GM19463 (cell line): ENCODE measurements at regions not wholly inside any gene's neighbourhood (a gene's known extent, or its start where the extent isn't known, plus 50 kb on each side); places are given as distances from the start of the nearest gene placed in this dataset.

Experiments used
- ATAC-seq: cut with Tn5 transposase; IDR thresholded peaks from one replicate; pipeline ENCODE4 v1.9.1; 2021; ENCODE audit warnings: mild to moderate bottlenecking, moderate library complexity; ENCODE audit not compliant: unreplicated experiment

DNA sequence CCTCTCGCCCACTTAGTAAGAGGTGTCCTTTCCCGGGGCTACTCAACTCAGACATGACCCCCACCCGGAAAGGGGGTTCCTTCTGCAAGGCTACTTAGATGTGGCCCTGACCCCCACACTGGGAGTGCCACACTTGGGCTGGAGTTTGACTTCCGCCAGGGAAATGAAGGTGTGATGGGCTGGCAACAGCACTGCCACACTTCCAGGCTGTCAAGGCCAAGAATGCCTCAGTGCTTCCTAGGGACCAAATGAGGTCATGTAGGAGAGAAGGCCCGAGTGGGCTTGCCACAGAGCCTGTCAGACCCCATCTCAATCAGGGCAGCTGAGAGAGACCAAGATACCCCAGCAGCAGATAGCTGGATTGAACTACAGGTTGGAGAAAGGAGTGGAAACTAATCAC lies 55.5 kb downstream of the DRD1 start:
- ATAC-seq: no peak

DNA sequence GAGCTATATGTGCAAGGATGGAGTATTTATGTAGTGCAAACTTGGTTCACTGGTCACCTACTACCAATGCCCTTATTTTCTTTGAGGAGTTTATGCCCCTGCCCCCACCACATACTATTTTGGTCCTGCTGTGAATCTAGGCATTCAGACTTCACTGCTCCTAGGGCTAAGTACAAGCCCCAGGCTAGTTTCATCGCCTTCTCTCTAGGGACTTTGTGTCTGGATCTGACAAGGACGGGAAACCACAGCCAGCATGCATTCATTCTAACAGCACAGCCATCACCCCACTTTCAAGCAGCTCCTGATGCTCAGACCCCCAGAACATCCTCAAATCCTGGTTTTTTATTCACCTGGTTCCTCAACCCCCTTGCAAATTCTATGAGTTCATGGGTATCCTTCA lies 56.8 kb downstream of the DRD1 start:
- no peak for ATAC-seq

DNA sequence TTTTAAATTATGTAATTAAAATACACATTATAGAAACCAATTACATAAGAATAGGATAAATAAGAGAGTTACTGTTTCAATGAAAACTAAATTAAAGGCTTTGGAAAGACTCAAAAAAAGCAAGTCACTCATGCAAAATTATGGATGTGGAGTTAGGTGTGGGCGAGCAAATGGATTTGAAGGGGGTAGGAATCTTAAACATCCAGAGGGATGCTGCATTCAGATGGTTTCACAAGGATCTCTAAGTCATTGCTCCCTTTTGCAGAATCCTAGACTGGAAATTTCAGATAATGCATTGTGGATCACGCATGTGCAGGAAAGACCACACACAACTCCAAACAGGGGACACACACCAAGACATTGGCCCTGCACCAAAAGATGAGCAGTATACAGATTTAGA lies 57.5 kb downstream of the DRD1 start:
- ATAC-seq: no peak

DNA sequence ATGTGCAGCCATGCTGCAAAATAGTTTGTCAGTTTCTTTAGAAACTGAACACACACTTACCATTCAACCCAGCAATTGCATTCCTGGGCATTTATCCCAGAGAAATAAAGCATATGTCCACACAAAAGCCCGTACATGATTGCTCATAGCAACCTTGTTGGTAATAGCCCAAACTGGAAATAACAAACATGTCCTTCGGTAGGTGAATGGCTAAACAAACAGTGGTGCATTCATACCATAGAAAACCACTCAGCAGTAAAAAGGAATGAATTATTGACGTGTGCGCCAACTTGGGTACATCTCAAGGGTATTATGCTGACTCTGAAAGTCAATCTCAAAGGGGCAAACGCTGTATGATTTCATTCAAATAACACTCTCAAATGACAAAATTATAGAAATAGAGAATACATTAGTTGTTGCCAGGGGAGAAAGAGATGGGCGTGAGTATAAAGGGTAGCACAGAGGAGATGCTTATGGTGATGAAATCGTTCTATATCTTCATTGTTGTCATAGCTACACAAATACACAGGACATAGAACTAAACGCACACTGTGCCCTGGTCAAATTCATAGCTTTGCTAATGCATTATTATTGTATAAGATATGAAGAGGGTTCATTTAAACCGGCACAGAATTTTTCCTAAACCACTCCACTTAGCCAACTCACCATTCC lies 58.2 kb downstream of the DRD1 start:
- ATAC-seq: no peak

DNA sequence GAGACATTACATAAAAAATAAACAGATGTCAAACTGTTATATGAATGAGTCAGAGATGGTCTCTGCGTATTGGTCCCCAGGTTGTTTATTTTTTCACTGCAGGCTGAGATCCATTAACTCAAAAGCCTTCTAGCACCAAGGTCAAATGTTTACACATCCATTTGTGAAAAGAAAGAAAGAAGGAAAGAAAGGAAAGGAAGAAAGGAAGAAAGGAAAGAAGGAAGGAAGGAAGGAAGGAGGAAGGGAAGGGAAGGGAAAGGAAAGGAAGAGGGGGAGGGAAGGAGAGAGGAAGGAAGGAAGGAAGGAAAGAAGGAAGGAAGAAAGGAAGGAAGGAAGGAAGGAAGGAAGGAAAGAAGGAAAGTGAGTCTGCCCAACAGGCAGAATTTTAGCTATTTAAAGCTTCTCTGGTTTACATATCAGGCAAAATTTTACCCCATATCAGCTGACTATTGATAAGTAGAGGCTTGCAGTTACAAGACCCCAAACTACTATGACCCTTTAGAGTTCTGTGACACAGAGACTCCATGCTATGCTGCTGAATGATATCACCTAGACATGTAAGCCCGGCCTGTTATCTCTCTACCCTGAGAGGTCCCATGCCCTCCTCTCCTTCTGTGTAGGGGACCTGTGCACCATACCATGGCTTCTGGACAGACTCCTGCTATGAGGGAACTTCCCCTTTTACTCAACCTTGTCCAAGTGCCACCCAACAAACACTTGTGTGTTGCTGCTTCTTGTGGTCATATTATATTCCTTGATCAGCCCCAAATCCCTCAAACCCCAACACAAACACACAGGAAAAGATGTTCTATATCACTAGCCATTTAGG lies 59.0 kb downstream of the DRD1 start:
- ATAC-seq: no peak

DNA sequence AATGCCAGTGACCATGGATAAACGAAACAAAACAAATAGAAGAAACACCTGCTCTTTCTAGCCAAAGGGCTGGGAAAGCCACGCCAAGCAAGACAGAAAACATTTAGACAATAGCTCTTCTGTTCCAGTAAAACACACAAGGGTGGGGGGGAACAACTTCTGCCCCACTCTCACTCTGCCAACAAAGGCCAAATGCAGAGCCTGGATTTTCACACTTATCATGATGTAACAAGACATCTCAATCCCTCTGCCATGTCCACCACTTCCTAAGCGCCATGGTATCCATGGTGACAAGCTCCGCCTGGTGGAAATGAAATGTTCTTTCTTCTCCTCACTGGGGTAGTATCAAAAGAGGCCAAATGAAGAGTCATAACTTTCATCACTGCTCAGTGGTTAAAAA lies 60.6 kb downstream of the DRD1 start:
- no peak for ATAC-seq

DNA sequence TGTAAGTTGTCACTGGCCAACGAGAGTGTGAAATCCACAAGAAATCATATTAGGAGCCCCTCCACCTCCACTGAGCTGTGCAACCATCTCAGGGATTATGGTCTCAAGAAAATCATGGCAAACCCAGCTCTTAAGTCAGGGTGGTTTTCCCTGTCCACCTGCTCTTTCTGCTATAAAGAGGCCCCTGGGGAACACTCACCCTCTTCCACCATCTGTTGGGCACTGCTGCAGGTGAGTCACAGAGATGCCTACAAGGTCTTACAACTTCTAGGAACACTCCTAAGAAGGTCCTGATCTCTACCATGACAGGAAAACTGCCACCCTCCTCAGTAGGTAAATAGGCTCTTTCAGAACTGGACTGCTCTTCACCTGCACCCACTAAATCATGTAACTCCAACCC lies 61.8 kb downstream of the DRD1 start:
- no peak for ATAC-seq

DNA sequence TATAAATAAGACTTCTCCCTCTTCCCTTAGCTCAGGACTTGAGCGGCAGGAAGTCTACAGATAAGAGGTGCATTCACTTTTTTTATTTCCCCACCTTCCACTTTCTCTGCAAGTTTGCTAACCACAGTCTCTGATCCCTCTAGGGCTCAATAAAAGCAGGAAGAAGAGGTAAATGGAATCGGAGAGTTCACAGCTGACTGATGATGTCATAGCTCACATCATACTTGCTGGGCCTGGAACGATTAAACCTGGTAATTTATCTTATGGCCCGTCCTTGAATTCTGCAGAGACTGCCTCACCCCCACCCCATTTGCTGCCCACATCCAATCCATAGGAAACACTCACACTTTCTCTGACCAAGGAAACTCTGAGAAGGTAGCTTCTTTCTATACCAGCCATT lies 62.9 kb downstream of the DRD1 start:
- ATAC-seq: no peak

DNA sequence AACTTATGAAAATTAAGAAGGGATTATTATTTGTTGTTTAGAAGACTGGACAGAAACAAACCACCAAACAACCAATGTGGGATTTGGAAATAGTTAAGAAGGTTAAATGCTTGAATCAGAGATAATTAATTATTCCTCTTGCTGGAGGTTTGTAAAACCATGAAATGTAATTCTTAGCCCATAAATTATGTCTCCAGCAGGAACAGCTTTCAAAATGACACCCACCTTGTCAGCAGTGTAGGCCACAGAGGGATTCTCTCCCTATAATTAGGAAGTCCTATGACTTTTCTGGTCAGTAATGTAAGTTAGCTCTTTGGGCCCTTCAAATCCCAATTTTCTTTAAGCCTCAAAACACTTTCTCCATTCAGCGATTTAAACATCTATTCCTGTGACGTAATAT lies 63.3 kb downstream of the DRD1 start:
- ATAC-seq: no peak

DNA sequence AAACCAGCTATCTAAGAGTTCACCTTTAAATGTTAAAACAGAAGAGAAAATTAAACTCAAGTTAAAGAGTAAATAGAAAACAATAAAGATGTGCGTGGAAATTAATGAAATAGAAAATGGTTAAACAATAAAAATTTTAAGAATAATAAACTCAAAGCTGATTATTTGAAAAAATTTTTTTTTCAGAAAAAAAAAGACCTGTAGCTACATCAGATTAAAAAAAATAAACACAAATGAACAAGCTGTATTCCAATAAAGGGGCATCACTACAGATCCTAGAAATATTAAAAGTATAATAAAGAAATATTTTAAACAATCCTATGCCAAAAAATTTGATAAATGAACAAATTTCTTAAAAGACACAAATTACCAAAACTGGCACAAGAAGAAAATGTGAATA lies 64.1 kb downstream of the DRD1 start:
- ATAC-seq: no peak

DNA sequence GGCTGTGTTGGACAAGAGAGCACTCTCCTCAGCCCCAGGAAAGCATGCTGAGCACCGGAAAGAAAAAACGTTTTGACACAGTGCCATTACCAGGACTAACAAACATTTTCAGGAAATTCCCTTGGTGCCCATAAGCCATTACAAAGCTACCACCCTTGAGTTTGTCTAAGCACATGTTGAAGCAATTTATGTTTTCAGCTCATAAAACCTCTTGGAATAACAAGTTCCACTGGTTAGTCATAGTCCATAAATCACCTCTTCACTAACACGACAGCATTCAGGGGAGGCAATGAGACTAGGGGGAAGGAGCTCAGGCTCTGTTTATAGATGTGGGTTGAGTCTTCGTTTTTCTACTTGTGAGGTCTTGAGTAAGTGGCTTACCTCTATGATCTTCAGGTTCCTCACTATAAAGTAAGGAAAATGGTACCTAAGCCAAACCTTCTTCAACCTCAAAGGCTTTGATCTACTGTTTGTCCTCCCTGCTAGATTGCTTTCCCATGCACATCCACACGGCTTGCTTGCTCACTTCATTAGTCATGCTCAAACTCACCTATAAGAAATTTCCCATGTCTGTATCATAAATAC lies 65.4 kb downstream of the DRD1 start:
- no peak for ATAC-seq

DNA sequence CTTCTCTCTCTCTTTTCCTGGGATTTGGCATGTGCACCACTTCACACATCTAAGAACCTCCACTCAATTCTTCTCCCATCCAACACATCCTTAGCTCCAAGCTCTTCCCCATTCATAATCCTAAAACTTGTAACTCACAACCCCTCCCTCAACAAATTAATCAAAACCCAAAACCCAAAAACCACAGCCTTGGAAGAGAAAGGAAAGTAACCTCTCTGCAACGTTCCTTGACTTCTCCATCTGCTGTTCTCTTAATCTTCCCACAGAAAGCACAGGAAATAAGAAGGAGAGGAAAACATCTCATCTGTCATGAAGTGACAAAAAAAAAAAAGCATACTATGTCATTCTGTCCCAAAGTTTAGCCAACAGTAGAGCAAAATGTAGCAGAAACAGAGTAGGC lies 66.2 kb downstream of the DRD1 start:
- no peak for ATAC-seq

DNA sequence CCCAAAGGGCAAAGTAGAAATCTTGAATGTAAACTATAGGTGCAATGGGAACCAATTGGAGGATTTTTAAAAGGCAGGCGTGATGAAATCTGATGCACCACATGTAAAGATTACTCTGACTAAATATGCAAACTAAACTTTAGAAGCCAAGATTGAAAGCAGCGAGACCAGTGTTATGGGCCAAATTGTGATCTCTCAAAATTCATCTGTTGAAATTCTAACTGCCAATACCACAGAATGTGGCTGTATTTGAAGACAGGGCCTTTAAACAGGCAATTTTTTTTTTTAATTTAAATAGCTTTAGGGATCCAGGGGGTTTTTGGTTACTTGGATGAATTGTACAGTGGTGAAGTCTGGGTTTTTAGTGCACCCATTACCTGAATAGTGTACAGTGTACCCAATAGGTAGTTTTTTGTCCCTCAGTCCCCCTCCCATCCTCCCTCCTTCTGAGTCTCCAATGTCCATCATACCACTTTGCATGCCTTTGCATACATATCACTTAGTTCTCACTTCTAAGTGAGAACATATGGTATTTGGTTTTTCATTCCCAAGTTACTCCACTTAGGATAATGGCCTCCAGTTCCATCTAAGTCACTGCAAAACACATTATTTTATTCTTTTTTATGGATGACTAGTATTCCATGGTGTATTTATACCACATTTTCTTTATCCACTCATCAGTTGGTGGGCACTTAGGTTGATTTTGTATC lies 69.7 kb downstream of the DRD1 start:
- ATAC-seq: no peak

DNA sequence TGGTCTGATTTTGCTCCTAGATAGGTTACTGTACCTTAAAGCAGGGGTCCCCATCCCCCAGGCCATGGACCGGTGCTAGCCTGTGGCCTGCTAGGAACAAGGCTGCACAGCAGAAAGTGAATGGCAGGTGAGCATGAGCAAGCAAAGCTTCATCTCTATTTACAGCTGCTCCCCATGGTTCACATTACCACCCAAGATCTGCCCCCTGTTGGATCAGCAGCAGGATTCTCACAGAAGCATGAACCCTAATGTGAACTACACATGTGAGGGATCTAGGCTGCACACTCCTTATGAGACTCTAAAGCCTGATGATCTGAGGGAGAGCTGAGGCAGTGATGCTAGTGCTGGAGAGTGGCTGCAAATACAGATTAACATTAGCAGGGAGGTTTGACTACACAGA lies 78.1 kb downstream of the DRD1 start:
- no peak for ATAC-seq

DNA sequence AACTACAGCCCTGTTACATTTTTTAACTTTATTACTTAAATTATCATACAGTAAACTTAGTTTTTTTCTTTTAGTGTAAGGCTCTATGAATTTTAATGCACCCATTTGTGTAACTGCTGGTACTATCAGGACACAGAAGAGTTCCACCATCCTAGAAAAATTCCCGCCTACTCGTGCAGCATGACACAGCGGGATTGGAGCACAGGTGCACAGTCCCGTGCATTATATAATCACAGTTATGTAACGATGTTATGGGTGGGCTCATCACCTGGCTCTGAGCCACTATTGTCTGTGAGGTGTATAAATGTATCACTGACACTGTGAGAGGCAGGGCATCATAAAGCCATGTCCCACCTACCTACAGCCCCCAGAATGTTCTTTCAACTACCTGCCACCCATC lies 80.7 kb downstream of the DRD1 start:
- no peak for ATAC-seq

DNA sequence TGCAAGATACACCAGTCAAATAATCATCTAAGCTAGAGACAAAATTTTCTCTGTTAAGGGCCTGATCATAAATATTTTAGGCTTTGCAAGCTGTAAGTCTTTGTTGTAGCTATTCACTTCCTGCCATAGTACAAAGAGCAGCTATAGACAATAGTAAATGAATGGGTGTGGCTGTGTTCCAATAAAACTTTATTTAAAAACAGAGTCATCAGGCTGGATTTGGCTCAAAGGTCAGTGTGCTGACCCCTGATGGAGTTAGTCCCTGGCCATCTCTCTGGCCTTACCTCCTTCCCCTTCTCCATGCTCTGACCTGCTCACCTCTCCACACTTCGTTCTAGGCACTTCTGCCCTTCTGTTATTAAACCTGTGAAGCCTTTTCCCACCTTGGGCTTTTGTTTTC lies 86.0 kb downstream of the DRD1 start:
- no peak for ATAC-seq

DNA sequence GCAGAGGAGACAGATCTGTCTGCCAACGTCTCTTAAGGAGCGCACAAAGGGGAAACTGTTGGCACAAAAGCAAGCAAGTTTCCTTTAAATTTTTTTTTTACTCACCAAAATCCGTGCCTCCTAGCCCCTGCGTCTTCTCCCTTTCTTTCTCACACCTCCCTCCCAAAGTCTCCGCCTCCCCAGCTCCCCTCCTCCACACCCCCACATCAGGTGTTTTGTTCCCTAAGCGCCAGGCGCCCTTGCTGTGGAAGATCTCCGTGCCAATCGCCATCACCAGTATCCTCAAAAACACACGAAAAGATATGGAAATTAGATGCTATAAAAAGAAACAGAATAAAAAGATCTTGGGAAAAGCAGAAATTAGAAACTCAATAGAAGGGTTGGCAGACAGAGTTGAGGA lies 87.6 kb downstream of the DRD1 start:
- no peak for ATAC-seq

DNA sequence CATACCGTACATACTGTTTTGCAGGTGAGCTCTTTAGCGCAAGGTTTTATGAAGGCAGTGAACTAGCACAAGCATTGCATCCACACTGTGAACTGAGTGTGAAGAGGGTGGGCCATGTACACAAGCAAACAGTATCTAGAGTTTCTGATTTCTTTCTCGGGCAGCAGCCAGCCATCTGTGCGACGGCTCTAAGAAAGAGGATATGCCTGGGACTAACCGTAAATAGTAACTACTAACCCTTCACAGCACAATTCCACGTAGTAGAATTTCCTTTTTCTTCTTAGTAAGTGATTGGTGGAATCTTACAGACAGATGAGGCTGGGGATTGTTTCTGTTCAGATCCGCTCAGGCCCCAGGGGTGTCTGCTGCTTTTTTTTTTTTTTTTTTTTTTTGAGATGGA lies 89.0 kb downstream of the DRD1 start:
- no peak for ATAC-seq

DNA sequence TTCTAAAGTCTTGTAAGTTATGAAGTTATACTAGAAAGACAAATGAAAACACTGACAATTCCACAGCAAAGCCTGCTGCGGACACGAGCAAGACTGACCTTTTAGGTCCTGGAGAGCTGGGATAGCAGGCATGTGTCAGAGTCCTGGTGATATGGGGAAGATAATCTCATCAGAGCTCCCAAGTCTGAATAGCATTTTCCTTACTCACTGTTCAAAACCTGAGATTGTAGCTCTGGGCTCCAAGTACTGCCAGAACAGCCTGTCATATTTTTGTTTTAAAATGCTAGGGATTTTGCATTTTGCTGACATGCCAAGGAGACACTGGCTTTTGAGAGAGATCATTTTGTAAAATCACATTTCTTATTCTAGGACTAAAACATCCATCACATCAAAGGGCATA lies 90.1 kb downstream of the DRD1 start:
- ATAC-seq: no peak

DNA sequence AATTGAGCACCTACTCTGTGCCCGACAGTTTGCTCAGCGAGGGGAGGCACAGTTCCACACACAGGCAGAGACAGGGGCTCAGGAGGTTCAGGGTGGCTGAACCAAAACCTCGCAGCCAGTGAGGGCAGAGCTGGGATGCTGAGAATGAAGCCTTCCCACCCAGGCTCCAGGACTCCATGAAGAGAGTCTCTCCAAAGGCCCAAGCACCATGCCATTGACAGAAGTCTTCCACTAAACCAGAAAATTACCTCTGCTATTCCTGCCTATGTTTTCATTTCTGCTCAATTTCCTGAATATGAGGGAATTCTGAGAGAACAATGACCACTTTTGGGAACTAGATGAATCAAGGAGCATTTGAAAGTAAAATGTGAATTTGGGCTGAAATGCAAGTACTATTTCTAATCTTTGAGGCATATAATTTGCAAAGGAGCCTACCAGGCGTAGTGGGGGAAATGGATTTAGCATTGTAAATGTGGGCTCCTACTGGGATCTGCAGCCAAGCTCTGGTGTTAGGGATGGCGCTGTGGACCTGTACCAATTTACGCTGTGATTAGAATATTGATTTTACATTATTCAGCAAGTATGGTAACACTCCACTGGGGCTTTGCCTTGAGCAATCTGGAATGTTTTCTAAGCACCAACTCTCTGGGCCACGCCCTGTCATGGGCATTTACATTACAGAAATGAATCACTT lies 91.9 kb downstream of the DRD1 start:
- no peak for ATAC-seq

DNA sequence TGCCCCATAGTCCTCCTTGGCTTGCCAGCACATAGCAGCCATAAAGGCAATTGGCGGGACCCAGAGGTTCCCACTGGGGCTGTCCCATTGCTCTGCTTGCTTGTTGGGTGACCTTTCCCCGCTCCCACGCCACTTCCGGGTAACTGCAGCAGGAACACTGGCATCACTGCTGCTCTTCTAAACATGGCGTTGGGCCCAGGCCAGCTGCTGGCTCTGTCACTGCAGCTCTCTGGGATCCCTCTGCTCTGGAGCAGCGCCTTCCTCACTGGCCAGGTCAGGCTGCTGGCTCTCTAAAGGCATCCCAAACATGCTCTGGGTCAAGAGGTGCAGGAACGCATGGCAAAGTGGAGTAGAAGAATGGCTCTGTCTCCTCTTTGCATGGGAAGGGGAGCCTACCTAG lies 92.9 kb downstream of the DRD1 start:
- ATAC-seq: no peak
